PC-3 (cell line): ENCODE measurements at regions not wholly inside any gene's neighbourhood (a gene's known extent, or its start where the extent isn't known, plus 50 kb on each side); places are given as distances from the start of the nearest gene placed in this dataset.
"Not testable (repeated sequence)": the region's sequence is repeated elsewhere in the genome, so short reads cannot be mapped to it uniquely, and the experiment has no call there.

Experiments used
- ATAC-seq: fragments of 200-7000 bp; cut with Tn5 transposase; 2 replicates; pipeline ENCODE4 v1.9.1; 2020; ENCODE audit warnings: mild to moderate bottlenecking, moderate library complexity
- BruUV-seq: library from RNA; stranded (reverse); fragments of 400-500 nt; replicated peaks from 2 replicates; lab custom pipeline; 2021; lab: Mats Ljungman, UMichigan
- CTCF ChIA-PET: fragments of 300-600 bp; sonication (Branson Sonifier 250); formaldehyde crosslinking; loops from one replicate; lab custom pipeline; 2022; ENCODE audit warnings: antibody characterized with exemption; lab: Charles Lee
- POLR2A ChIA-PET: fragments of 300-600 bp; sonication (Branson Sonifier 250); formaldehyde crosslinking; loops from one replicate; lab custom pipeline; 2022; ENCODE audit warnings: antibody characterized with exemption; ENCODE audit not compliant: unreplicated experiment; lab: Charles Lee
- DNase-seq: peaks from one replicate; pipeline ENCODE4 v3.0.0-alpha.2; 2015
- H2AFZ ChIP-seq: fragments of 300-600 bp; sonication (generic); 2 replicates; pipeline ENCODE4 v1.6.0; 2016; ENCODE audit warnings: antibody characterized with exemption, low read length
- H3F3A ChIP-seq: fragments of 300-600 bp; sonication (generic); one replicate; pipeline ENCODE4 v1.6.0; 2017; ENCODE audit warnings: antibody characterized with exemption, low read length, control low read depth, mild to moderate bottlenecking; ENCODE audit not compliant: unreplicated experiment
- H3K27ac ChIP-seq: fragments of 300-600 bp; sonication (generic); 2 replicates; pipeline ENCODE4 v1.5.1; 2016; ENCODE audit warnings: mild to moderate bottlenecking, low read length
- H3K27me3 ChIP-seq: fragments of 300-600 bp; sonication (generic); 2 replicates; pipeline ENCODE4 v1.6.1; 2016; ENCODE audit warnings: low read length, mixed read lengths
- H3K36me3 ChIP-seq: fragments of 300-600 bp; sonication (generic); 2 replicates; pipeline ENCODE4 v1.6.1; 2016; ENCODE audit warnings: low read depth, mixed run types, low read length, mixed read lengths
- H3K4me1 ChIP-seq: fragments of 300-600 bp; sonication (generic); 2 replicates; pipeline ENCODE4 v1.5.1; 2016; ENCODE audit warnings: low read length; ENCODE audit not compliant: insufficient read depth
- H3K4me2 ChIP-seq: fragments of 300-600 bp; sonication (generic); 2 replicates; pipeline ENCODE4 v1.6.0; 2016; ENCODE audit warnings: low read length
- H3K4me3 ChIP-seq: fragments of 300-600 bp; sonication (generic); 2 replicates; pipeline ENCODE4 v1.5.1; 2016; ENCODE audit warnings: mild to moderate bottlenecking, low read length, mixed read lengths
- H3K79me2 ChIP-seq: fragments of 300-600 bp; sonication (generic); 2 replicates; pipeline ENCODE4 v1.6.1; 2017; ENCODE audit warnings: low read length, mixed read lengths
- H3K9ac ChIP-seq: fragments of 300-600 bp; sonication (generic); 2 replicates; pipeline ENCODE4 v1.6.0; 2016; ENCODE audit warnings: mild to moderate bottlenecking, low read length
- H3K9me2 ChIP-seq: fragments of 300-600 bp; sonication (generic); replicated peaks from 2 replicates; pipeline ENCODE4 v1.6.1; 2016; ENCODE audit warnings: mixed run types, low read length, mixed read lengths
- H3K9me3 ChIP-seq: fragments of 300-600 bp; sonication (generic); 2 replicates; pipeline ENCODE4 v1.6.1; 2016; ENCODE audit warnings: low read length, mixed read lengths
- H4K20me1 ChIP-seq: fragments of 300-600 bp; sonication (generic); 2 replicates; pipeline ENCODE4 v1.6.1; 2016; ENCODE audit warnings: low read length, mixed read lengths
- CTCF ChIP-seq: fragments of 300-600 bp; sonication (generic); conservative IDR thresholded peaks from 2 replicates; pipeline ENCODE4 v1.5.1; 2017; ENCODE audit warnings: antibody characterized with exemption, low read depth, mild to moderate bottlenecking, low read length
- EZH2 ChIP-seq: fragments of 300-600 bp; sonication (generic); IDR thresholded peaks from one replicate; pipeline ENCODE4 v1.6.1; 2017; ENCODE audit warnings: antibody characterized with exemption, mild to moderate bottlenecking, low read length; ENCODE audit not compliant: unreplicated experiment
- EZH2phosphoT487 ChIP-seq: fragments of 300-600 bp; sonication (generic); IDR thresholded peaks from 2 replicates; pipeline ENCODE4 v1.6.1; 2018; ENCODE audit warnings: mild to moderate bottlenecking, antibody characterized with exemption, low read length, borderline replicate concordance
- intact Hi-C: fragments of 100-400 bp; cut with micrococcal nuclease; formaldehyde crosslinking; loops from 2 replicates; pipeline ENCODE4 v1.9.0; 2023

GRCh38 chr2:153246636-153247035 lies 231.9 kb downstream of the RPRM start:
- H3K4me3 ChIP-seq, BruUV-seq, H3K36me3 ChIP-seq, DNase-seq, H3F3A ChIP-seq, H2AFZ ChIP-seq, H3K9me2 ChIP-seq, H4K20me1 ChIP-seq, H3K79me2 ChIP-seq, H3K9ac ChIP-seq, H3K27ac ChIP-seq, H3K4me1 ChIP-seq, H3K4me2 ChIP-seq, H3K9me3 ChIP-seq, POLR2A ChIA-PET, intact Hi-C loops, H3K27me3 ChIP-seq, CTCF ChIA-PET, ATAC-seq: not testable (repeated sequence)

- no peaks in the 10 kb centered on the region for H3K9me2 ChIP-seq
- CTCF ChIA-PET: no interaction called here
Measured at GRCh38 chr2:153235516-153235915, 243.0 kb downstream of the RPRM start.

GRCh38 chr2:153232464-153232863 lies 246.1 kb downstream of the RPRM start:
- DNase-seq (peak; percentile 65), ATAC-seq (no peak)
- no peaks in the 10 kb centered on the region for H3K9me3 ChIP-seq
- POLR2A ChIA-PET: no interaction called here
- no peaks in the 10 kb centered on the region for H3F3A ChIP-seq
- CTCF ChIA-PET: no interaction called here
- BruUV-seq: no TSS peak
- no peaks in the 10 kb centered on the region for H3K79me2 ChIP-seq
- no peaks in the 10 kb centered on the region for H3K36me3 ChIP-seq
- intact Hi-C loops: no loop called here
- TF ChIP-seq EZH2: no peak
- TF ChIP-seq EZH2phosphoT487: no peak
- no peak for TF ChIP-seq CTCF
- no peak overlapping the region for H3K4me2 ChIP-seq
- H2AFZ ChIP-seq: no peak overlapping the region
- H3K27me3 ChIP-seq: no peaks in the 10 kb centered on the region
- H3K4me3 ChIP-seq: no peak overlapping the region
- no peak overlapping the region for H3K27ac ChIP-seq
- H3K4me1 ChIP-seq: no peaks in the 10 kb centered on the region
- H3K9ac ChIP-seq: no peak overlapping the region
- H3K9me2 ChIP-seq: no peaks in the 10 kb centered on the region
- H4K20me1 ChIP-seq: no peaks in the 10 kb centered on the region

More at GRCh38 chr2:153235516-153235915, 243.0 kb downstream of the RPRM start:
- TF ChIP-seq EZH2phosphoT487: no peak
- no peak for TF ChIP-seq EZH2
- TF ChIP-seq CTCF: no peak
- POLR2A ChIA-PET: no interaction called here
- Histone ChIP-seq H4K20me1 (no peaks in the 10 kb centered on the region), H3K4me2 (no peak overlapping the region), H3K27ac (no peak overlapping the region), H3K79me2 (no peaks in the 10 kb centered on the region), H3K36me3 (no peaks in the 10 kb centered on the region), H3K9ac (no peak overlapping the region), H3K4me1 (no peaks in the 10 kb centered on the region), H2AFZ (no peak overlapping the region), H3F3A (no peaks in the 10 kb centered on the region), H3K27me3 (no peaks in the 10 kb centered on the region), H3K4me3 (no peak overlapping the region), H3K9me3 (no peaks in the 10 kb centered on the region)
- DNase-seq (no peak), ATAC-seq (no peak)
- BruUV-seq: no TSS peak
- intact Hi-C loops: no loop called here
